GM18909 (cell line): ENCODE measurements at regions not wholly inside any gene's neighbourhood (a gene's known extent, or its start where the extent isn't known, plus 50 kb on each side); places are given as distances from the start of the nearest gene placed in this dataset.
"Not testable (repeated sequence)": the region's sequence is repeated elsewhere in the genome, so short reads cannot be mapped to it uniquely, and the experiment has no call there.

Source experiments
- ATAC-seq: cut with Tn5 transposase; IDR thresholded peaks from one replicate; pipeline ENCODE4 v1.9.1; 2021; ENCODE audit warnings: mild to moderate bottlenecking; ENCODE audit not compliant: unreplicated experiment, poor library complexity

- ATAC-seq, result no peak
Measured at GRCh38 chrX:130550351-130550750, 148.6 kb downstream of the RBMX2 start.

GRCh38 chrX:130552444-130553073 lies 150.8 kb downstream of the RBMX2 start:
- peak; percentile 77 for ATAC-seq

DNA sequence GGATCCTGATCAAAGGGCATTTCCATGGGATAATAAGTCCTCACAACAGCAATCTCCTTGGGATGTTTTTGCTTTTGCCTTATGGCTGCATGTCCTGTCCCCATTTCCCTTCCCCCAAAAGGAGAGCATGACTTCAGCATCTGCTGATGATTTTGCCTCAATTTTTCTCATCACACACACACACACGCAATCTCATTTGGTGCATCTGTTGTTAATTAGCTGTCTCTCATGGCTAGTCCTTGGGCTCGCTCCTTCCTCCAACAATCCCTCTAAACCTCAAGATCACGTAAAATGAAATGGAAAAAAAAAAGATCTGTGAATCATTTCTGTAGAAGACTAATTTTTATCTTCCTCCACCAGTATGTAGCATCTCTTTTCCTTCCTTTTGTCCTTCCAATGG lies 153.6 kb downstream of the RBMX2 start:
- no peak for ATAC-seq

- no peak for ATAC-seq
Measured at GRCh38 chrX:130555757-130556156, 154.0 kb downstream of the RBMX2 start.

- no peak for ATAC-seq
Measured at GRCh38 chrX:130556951-130557350, 155.2 kb downstream of the RBMX2 start.

GRCh38 chrX:130560544-130560943 lies 158.8 kb downstream of the RBMX2 start:
- no peak for ATAC-seq

GRCh38 chrX:130561930-130562329 lies 160.1 kb downstream of the RBMX2 start:
- ATAC-seq, result no peak

GRCh38 chrX:130563476-130563875 lies 161.7 kb downstream of the RBMX2 start:
- peak; percentile 89 for ATAC-seq

- no peak for ATAC-seq
Measured at GRCh38 chrX:130566028-130566683, 164.4 kb downstream of the RBMX2 start.

GRCh38 chrX:130573030-130573429 lies 171.2 kb downstream of the RBMX2 start:
- ATAC-seq, result not testable (repeated sequence)
